HL-60 (cell line): ENCODE measurements at regions not wholly inside any gene's neighbourhood (a gene's known extent, or its start where the extent isn't known, plus 50 kb on each side); places are given as distances from the start of the nearest gene placed in this dataset.

ENCODE experiments used
- DNase-seq, 2 experiments: peaks; one replicate each; pipeline ENCODE4 v3.0.0-alpha.2; 2010 to 2020; ENCODE audit warnings: low read depth in 1 of 2, low spot score in 1 of 2
- H3K27ac ChIP-seq: fragments of 250-450 bp; sonication (Bioruptor Pico); replicated peaks from 2 replicates; pipeline ENCODE4 v1.5.1; 2020; ENCODE audit warnings: mild to moderate bottlenecking, moderate library complexity
- H3K27me3 ChIP-seq: fragments of 250-450 bp; sonication (Bioruptor Pico); 2 replicates; pipeline ENCODE4 v1.5.1; 2021; ENCODE audit warnings: mild to moderate bottlenecking, moderate library complexity; ENCODE audit not compliant: insufficient read depth, poor library complexity, severe bottlenecking
- H3K4me3 ChIP-seq: replicated peaks from 2 replicates; pipeline ENCODE4 v1.5.1; 2011; ENCODE audit warnings: mild to moderate bottlenecking, control low read depth, low read length; ENCODE audit not compliant: insufficient read depth
- GABPA ChIP-seq: IDR thresholded peaks from 2 replicates; pipeline ENCODE4 v1.6.1; 2012; ENCODE audit warnings: low read depth
- POLR2AphosphoS5 ChIP-seq: IDR thresholded peaks from 2 replicates; pipeline ENCODE4 v1.6.1; 2012; ENCODE audit warnings: low read depth
- REST ChIP-seq: IDR thresholded peaks from 2 replicates; pipeline ENCODE4 v1.6.1; 2012; ENCODE audit warnings: low read depth; ENCODE audit not compliant: insufficient replicate concordance
- SPI1 ChIP-seq: IDR thresholded peaks from 2 replicates; pipeline ENCODE4 v1.6.1; 2012; ENCODE audit warnings: low read depth, mild to moderate bottlenecking, borderline replicate concordance
- TF ChIP-seq, protein P1 (sequence below): IDR thresholded peaks from one replicate; pipeline ENCODE4 v1.5.1; 2011; ENCODE audit warnings: low read length, control low read depth, inconsistent platforms; ENCODE audit not compliant: insufficient read depth

DNA sequence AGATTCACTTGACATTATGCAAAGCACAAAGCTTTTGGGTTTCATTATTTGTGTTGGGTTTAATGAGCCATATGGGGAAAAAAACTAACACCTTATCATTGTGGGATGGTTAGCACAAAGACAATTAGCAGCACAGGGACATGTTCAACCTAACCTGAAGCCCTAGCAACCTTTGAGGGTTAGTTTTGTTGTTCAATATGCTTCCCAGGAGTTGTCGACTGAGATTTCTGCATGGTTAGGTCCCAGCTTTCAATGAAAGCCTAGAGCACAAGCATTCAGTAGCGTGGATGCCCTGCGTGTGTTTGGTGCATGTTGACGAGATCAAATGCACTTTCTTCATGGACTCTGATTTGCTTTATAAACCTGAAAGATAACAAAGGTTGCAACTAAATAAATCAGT is 565.2 kb upstream of the TLE4 start:
- Histone ChIP-seq H3K27me3 (no peaks in the 10 kb centered on the region), H3K4me3 (no peak overlapping the region), H3K27ac (no peak overlapping the region)
- DNase-seq = no peak
- TF ChIP-seq, protein P1, sequence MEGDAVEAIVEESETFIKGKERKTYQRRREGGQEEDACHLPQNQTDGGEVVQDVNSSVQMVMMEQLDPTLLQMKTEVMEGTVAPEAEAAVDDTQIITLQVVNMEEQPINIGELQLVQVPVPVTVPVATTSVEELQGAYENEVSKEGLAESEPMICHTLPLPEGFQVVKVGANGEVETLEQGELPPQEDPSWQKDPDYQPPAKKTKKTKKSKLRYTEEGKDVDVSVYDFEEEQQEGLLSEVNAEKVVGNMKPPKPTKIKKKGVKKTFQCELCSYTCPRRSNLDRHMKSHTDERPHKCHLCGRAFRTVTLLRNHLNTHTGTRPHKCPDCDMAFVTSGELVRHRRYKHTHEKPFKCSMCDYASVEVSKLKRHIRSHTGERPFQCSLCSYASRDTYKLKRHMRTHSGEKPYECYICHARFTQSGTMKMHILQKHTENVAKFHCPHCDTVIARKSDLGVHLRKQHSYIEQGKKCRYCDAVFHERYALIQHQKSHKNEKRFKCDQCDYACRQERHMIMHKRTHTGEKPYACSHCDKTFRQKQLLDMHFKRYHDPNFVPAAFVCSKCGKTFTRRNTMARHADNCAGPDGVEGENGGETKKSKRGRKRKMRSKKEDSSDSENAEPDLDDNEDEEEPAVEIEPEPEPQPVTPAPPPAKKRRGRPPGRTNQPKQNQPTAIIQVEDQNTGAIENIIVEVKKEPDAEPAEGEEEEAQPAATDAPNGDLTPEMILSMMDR = no peak

DNA sequence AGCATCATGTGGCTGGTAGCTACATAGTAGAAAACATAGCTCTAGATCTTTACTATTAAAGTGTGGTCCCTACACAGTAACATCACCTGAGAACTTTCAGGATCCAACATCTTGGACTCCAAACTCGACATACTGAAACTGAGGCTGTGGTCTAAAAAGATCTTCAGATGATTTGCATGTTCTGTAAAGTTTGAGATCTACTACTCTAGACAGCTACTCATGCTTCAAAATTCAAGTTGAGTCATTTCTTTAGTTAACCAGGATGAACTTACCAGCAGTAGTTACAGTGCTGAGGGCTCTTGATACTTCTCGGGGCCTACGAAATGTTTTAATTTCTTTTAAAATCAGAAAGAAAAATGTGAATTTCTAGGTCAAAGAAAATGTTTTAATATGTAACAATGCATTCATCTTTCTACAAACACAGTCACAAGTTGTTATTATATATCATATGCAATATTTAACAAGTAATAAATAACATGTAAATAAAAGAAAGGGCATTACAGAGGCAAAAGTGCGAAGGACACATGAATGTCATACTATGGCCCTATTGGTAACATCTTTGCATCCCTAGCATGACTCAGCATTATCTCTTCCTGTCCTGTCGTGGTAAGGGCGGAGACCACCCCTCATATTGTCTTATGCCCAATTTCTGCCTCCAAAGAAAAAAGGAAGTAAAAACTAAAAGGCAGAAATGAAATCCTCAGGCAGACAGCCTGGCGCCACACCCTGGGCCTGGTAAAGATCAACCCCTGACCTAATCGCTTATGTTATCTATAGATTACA is 563.9 kb upstream of the TLE4 start:
- no peak for DNase-seq
- no peak overlapping the region for H3K27ac ChIP-seq
- no peaks in the 10 kb centered on the region for H3K27me3 ChIP-seq
- TF ChIP-seq GABPA = no peak
- TF ChIP-seq REST = no peak
- TF ChIP-seq SPI1 = no peak
- TF ChIP-seq POLR2AphosphoS5 = no peak
- TF ChIP-seq, protein P1 = no peak
- no peak overlapping the region for H3K4me3 ChIP-seq

GRCh38 chr9:79008916-79009315 is 562.8 kb upstream of the TLE4 start:
- no peaks in the 10 kb centered on the region for H3K27me3 ChIP-seq
- no peak overlapping the region for H3K4me3 ChIP-seq
- DNase-seq = no peak
- TF ChIP-seq REST (no peak), GABPA (no peak), POLR2AphosphoS5 (no peak), SPI1 (no peak)
- no peak overlapping the region for H3K27ac ChIP-seq

- no peak for DNase-seq
- H3K27me3 ChIP-seq = no peaks in the 10 kb centered on the region
- H3K4me3 ChIP-seq = no peak overlapping the region
- TF ChIP-seq REST = no peak
- TF ChIP-seq POLR2AphosphoS5 = no peak
- no peak for TF ChIP-seq SPI1
- no peak for TF ChIP-seq GABPA
- TF ChIP-seq, protein P1 = no peak
- H3K27ac ChIP-seq = no peak overlapping the region
Observed at GRCh38 chr9:79011461-79011860, 560.3 kb upstream of the TLE4 start.
